RWPE2 (cell line): ENCODE measurements at regions not wholly inside any gene's neighbourhood (a gene's known extent, or its start where the extent isn't known, plus 50 kb on each side); places are given as distances from the start of the nearest gene placed in this dataset.

ENCODE experiments used
- ATAC-seq: fragments of 200-7000 bp; cut with Tn5 transposase; 3 replicates; pipeline ENCODE4 v1.9.1; 2021; ENCODE audit warnings: low read depth
- DNase-seq: peaks from one replicate; pipeline ENCODE4 v3.0.0-alpha.2; 2020; ENCODE audit warnings: low spot score
- H3K27ac ChIP-seq: fragments of 450-650 bp; 2 replicates; pipeline ENCODE4 v1.5.1; 2017; ENCODE audit warnings: mild to moderate bottlenecking; ENCODE audit not compliant: poor library complexity, severe bottlenecking
- H3K27me3 ChIP-seq: fragments of 250-450 bp; sonication (Bioruptor Pico); 2 replicates; pipeline ENCODE4 v1.5.1; 2021; ENCODE audit warnings: mild to moderate bottlenecking, moderate library complexity; ENCODE audit not compliant: insufficient read depth, poor library complexity, severe bottlenecking
- H3K36me3 ChIP-seq: fragments of 250-450 bp; sonication (Bioruptor Pico); 2 replicates; pipeline ENCODE4 v1.5.1; 2020; ENCODE audit warnings: low read depth, mild to moderate bottlenecking, moderate library complexity
- H3K4me1 ChIP-seq: fragments of 250-450 bp; sonication (Bioruptor Pico); 2 replicates; pipeline ENCODE4 v1.5.1; 2021; ENCODE audit warnings: mild to moderate bottlenecking, moderate library complexity; ENCODE audit not compliant: insufficient read depth, poor library complexity, severe bottlenecking
- H3K4me3 ChIP-seq: fragments of 250-450 bp; sonication (Bioruptor Pico); 2 replicates; pipeline ENCODE4 v1.5.1; 2021; ENCODE audit warnings: mild to moderate bottlenecking, moderate library complexity; ENCODE audit not compliant: severe bottlenecking
- H3K9me3 ChIP-seq: fragments of 250-450 bp; sonication (Bioruptor Pico); 2 replicates; pipeline ENCODE4 v1.5.1; 2021; ENCODE audit warnings: mild to moderate bottlenecking, moderate library complexity; ENCODE audit not compliant: severe bottlenecking
- TF ChIP-seq, protein P1 (sequence below): fragments of 450-650 bp; IDR thresholded peaks from one replicate; pipeline ENCODE4 v1.5.1; 2017; ENCODE audit warnings: mild to moderate bottlenecking, moderate library complexity; ENCODE audit not compliant: poor library complexity, severe bottlenecking

DNA sequence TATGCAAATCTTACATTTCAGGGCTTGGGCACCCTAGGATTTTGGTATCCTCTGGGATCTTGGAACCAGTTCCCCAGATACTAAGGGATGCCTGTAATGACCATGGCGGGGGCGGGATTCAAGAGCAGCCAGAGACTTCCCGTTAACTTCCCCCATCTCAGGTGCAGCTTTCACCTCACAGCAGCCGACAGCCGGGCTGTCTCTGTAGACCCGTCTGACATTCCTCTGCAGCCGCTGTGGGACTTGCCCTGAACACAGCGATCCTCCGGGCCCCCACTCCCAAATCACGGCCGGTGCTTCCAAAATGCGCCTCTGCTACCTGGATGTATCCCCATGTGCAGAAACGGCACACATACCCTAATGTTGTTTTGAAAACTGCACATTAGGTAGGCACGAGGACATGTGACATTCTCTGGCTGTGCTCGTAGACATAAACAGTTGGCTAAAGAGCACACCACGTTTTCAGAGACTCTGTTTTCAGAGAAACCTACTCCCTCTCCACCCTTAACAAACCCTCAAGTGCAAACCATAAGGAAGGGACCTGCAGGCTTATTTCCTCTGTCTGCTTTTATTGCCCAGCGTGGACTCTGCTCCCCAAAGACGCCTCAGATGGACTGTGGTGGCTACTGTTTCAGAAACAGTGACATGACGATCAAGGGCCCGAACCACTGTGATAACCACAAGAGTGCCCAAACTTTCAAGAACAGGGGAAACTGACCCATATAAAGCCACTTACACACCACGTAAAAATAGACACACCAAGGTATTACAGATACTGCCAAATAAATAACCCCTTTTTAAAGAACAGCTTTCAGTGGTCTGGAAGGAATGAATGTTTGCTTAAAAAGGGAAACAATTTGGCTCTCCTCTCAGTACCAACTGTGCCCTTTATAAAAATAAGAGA, 72.9 kb upstream of the FOXC1 start:
- Histone ChIP-seq H3K36me3 (no peaks in the 10 kb centered on the region), H3K9me3 (no peaks in the 10 kb centered on the region), H3K27ac (no peak overlapping the region), H3K4me3 (no peak overlapping the region), H3K4me1 (peaks cover 8% of the 10 kb centered on the region), H3K27me3 (no peaks in the 10 kb centered on the region)
- ATAC-seq (no peak), DNase-seq (no peak)
- TF ChIP-seq, protein P1, sequence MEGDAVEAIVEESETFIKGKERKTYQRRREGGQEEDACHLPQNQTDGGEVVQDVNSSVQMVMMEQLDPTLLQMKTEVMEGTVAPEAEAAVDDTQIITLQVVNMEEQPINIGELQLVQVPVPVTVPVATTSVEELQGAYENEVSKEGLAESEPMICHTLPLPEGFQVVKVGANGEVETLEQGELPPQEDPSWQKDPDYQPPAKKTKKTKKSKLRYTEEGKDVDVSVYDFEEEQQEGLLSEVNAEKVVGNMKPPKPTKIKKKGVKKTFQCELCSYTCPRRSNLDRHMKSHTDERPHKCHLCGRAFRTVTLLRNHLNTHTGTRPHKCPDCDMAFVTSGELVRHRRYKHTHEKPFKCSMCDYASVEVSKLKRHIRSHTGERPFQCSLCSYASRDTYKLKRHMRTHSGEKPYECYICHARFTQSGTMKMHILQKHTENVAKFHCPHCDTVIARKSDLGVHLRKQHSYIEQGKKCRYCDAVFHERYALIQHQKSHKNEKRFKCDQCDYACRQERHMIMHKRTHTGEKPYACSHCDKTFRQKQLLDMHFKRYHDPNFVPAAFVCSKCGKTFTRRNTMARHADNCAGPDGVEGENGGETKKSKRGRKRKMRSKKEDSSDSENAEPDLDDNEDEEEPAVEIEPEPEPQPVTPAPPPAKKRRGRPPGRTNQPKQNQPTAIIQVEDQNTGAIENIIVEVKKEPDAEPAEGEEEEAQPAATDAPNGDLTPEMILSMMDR, result no peak

DNA sequence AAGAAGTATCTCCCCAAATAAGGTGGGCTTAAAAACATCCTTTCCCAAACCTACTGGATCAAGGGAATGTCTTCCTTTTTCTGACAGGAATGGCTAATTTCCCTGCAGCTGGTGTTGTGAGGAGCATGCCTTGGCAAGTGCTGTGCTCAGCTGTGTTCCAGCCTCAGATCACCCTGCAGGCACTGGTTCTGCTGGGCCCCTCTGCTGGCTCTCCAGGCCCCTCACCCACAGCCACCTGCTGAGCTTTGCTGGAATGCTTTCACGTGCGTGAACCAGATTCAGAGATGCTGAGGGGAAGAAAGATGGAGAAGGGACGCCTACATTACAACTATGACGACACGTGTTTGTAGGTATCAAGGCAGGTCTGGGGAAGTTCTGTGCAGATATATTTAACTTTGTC, 71.3 kb upstream of the FOXC1 start:
- no peaks in the 10 kb centered on the region for H3K27me3 ChIP-seq
- H3K4me3 ChIP-seq, result no peak overlapping the region
- no peaks in the 10 kb centered on the region for H3K9me3 ChIP-seq
- no peak for ATAC-seq
- no peaks in the 10 kb centered on the region for H3K36me3 ChIP-seq
- H3K4me1 ChIP-seq, result peaks cover 8% of the 10 kb centered on the region
- H3K27ac ChIP-seq, result no peak overlapping the region
- DNase-seq, result no peak
- TF ChIP-seq, protein P1, result no peak

DNA sequence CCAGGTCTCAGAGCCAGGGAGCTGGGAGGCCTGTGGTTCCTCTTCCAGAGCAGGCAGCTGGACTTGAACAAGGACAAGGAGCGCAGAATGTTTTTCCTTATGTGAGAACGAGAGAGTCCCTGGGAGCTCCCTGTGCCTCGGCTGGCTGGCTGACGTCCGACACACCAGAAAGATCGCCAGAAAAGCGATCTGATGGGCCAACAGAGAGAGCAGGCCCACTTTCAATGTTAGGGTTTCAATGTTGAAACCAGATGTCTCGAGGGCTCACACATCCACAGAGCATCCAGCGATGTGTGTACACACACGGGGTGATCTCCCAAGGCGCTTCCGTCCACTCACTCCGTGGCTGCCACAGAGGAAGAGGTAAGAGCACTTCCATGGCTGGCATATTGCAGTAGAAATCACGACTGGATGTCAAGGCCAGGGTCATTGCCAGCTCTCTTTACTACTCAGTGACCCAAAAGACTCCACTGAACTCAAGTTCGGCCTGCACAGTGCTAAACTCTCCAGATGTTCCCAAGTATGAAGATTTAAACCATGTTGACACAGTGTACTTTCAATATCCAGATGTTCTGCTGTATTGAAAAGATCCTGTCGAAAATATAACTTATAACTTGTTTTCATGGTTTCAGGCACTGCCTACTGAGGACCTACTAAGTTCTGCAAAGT, 70.8 kb upstream of the FOXC1 start:
- Histone ChIP-seq H3K27me3 (no peaks in the 10 kb centered on the region), H3K4me1 (peaks cover 8% of the 10 kb centered on the region), H3K9me3 (no peaks in the 10 kb centered on the region), H3K27ac (no peak overlapping the region), H3K4me3 (no peak overlapping the region), H3K36me3 (no peaks in the 10 kb centered on the region)
- ATAC-seq (no peak), DNase-seq (no peak)
- TF ChIP-seq, protein P1, result no peak

DNA sequence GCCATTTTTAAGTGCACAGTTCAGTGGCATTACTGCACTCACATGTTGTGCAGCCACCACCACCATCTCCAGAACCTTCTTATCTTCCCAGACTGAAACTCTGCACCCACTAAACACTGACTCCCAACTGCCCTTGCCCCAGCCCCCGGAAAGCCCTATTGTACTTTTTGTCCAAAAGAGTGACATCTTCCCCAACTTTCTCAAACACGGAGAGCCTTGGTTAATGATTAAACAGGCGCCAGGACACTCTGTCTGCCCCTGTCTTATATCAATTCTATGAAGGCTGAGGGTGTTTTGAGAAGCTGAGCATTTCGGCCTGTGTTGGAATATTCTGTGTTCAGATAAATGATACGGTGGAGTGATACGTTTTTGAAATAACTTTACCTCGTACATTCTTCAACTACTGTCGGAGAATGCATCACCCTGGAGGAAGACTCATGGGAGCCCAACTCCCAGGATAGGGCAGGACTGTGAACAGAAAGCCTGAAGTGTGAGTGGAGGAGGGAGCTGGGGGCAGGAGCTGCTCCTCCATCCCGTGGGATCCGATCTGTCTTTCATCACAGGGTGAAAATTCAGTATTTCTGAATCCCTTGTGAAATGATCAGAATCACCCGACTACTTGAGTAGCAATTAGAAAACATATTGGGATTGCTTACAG, 68.7 kb upstream of the FOXC1 start:
- no peaks in the 10 kb centered on the region for H3K36me3 ChIP-seq
- no peaks in the 10 kb centered on the region for H3K4me1 ChIP-seq
- no peak overlapping the region for H3K4me3 ChIP-seq
- H3K27me3 ChIP-seq, result no peaks in the 10 kb centered on the region
- ATAC-seq (no peak), DNase-seq (no peak)
- H3K27ac ChIP-seq, result no peak overlapping the region
- TF ChIP-seq, protein P1, result no peak
- H3K9me3 ChIP-seq, result no peaks in the 10 kb centered on the region
